ENCODE measurements at regions not wholly inside any gene's neighbourhood (a gene's known extent, or its start where the extent isn't known, plus 50 kb on each side); places are given as distances from the start of the nearest gene placed in this dataset.
A peak's percentile ranks its signal among the peaks of the same experiment; 100 is the strongest.

GRCh38 chr1:234978397-234979295 is 150.0 kb downstream of the TOMM20 start (continued):
- TF ChIP-seq AFF4 (CRISPR knock-in tag; IDR thresholded peaks at IDR 0.05) (peak; percentile 69; the same call in 1 of the 2 replicates), RNF219 (CRISPR knock-in tag; IDR thresholded peaks at IDR 0.05) (no peak), CREM (IDR thresholded peaks at IDR 0.05; ENCODE audit: low read depth) (peak; percentile 88), CBFA2T2 (conservative IDR thresholded peaks at IDR 0.05) (peak; percentile 96), SAFB (IDR thresholded peaks at IDR 0.05; ENCODE audit: borderline replicate concordance, low read depth, low read length) (no peak), DMBX1 (CRISPR knock-in tag; IDR thresholded peaks at IDR 0.05; ENCODE audit: borderline replicate concordance) (peak; percentile 33; the same call in 1 of the 2 replicates), ARID3A (IDR thresholded peaks at IDR 0.05; ENCODE audit: borderline replicate concordance, low read depth, low read length) (peak; percentile 95), RBM14 (IDR thresholded peaks at IDR 0.05; ENCODE audit: borderline replicate concordance, insufficient read depth, low read depth, low read length) (no peak), POLR2AphosphoS2 (IDR thresholded peaks at IDR 0.05; ENCODE audit: low read length) (no peak), NKRF (IDR thresholded peaks at IDR 0.05; ENCODE audit: borderline replicate concordance) (no peak), NR2C2 (CRISPR knock-in tag; IDR thresholded peaks at IDR 0.05) (peak; percentile 41; the same call in 1 of the 2 replicates), NR2C2 (tag; IDR thresholded peaks at IDR 0.05) (peak; percentile 90), VEZF1 (CRISPR knock-in tag; IDR thresholded peaks at IDR 0.05) (peak; percentile 71)

All from K562 (cell line).